Activated T-cell treated with anti-CD3 and anti-CD28 coated beads for 4 hours (primary cell): ENCODE measurements at regions not wholly inside any gene's neighbourhood (a gene's known extent, or its start where the extent isn't known, plus 50 kb on each side); places are given as distances from the start of the nearest gene placed in this dataset.
"Not testable (repeated sequence)": the region's sequence is repeated elsewhere in the genome, so short reads cannot be mapped to it uniquely, and the experiment has no call there.

ENCODE experiments used
- DNase-seq: peaks from one replicate; pipeline ENCODE4 v3.0.0-alpha.2; 2020

- no peak for DNase-seq
Measured at GRCh38 chr13:33340631-33341030, 55.1 kb upstream of the STARD13 start.

- no peak for DNase-seq
Measured at GRCh38 chr13:33341861-33342452, 56.4 kb upstream of the STARD13 start.

- DNase-seq: no peak
Measured at GRCh38 chr13:33345842-33346241, 60.3 kb upstream of the STARD13 start.

- DNase-seq: no peak
Measured at GRCh38 chr13:33347861-33348260, 62.3 kb upstream of the STARD13 start.

- no peak for DNase-seq
Measured at GRCh38 chr13:33348366-33348765, 62.8 kb upstream of the STARD13 start.

GRCh38 chr13:33349288-33349985 lies 63.9 kb upstream of the STARD13 start:
- no peak for DNase-seq

- DNase-seq: no peak
Measured at GRCh38 chr13:33349986-33350826, 64.7 kb upstream of the STARD13 start.

- DNase-seq: no peak
Measured at GRCh38 chr13:33351319-33351718, 65.8 kb upstream of the STARD13 start.

- no peak for DNase-seq
Measured at GRCh38 chr13:33352041-33352440, 66.5 kb upstream of the STARD13 start.

GRCh38 chr13:33352526-33352925 lies 67.0 kb upstream of the STARD13 start:
- DNase-seq: no peak

- DNase-seq: no peak
Measured at GRCh38 chr13:33353210-33353609, 67.7 kb upstream of the STARD13 start.

- DNase-seq: no peak
Measured at GRCh38 chr13:33353646-33354045, 68.1 kb upstream of the STARD13 start.

- DNase-seq: no peak
Measured at GRCh38 chr13:33355201-33355895, 69.8 kb upstream of the STARD13 start.

- DNase-seq: not testable (repeated sequence)
Measured at GRCh38 chr13:33358076-33358475, 72.5 kb upstream of the STARD13 start.

- DNase-seq: no peak
Measured at GRCh38 chr13:33362986-33363727, 77.6 kb upstream of the STARD13 start.

- no peak for DNase-seq
Measured at GRCh38 chr13:33364192-33364591, 78.6 kb upstream of the STARD13 start.

- DNase-seq: no peak
Measured at GRCh38 chr13:33366469-33367062, 81.0 kb upstream of the STARD13 start.

- no peak for DNase-seq
Measured at GRCh38 chr13:33367171-33367895, 81.8 kb upstream of the STARD13 start.

- no peak for DNase-seq
Measured at GRCh38 chr13:33367926-33368325, 82.4 kb upstream of the STARD13 start.

- no peak for DNase-seq
Measured at GRCh38 chr13:33369073-33369472, 83.5 kb upstream of the STARD13 start.

- DNase-seq: no peak
Measured at GRCh38 chr13:33372251-33372919, 86.8 kb upstream of the STARD13 start.
